ENCODE measurements at regions not wholly inside any gene's neighbourhood (a gene's known extent, or its start where the extent isn't known, plus 50 kb on each side); places are given as distances from the start of the nearest gene placed in this dataset.
"Not testable (repeated sequence)": the region's sequence is repeated elsewhere in the genome, so short reads cannot be mapped to it uniquely, and the experiment has no call there.

DNA sequence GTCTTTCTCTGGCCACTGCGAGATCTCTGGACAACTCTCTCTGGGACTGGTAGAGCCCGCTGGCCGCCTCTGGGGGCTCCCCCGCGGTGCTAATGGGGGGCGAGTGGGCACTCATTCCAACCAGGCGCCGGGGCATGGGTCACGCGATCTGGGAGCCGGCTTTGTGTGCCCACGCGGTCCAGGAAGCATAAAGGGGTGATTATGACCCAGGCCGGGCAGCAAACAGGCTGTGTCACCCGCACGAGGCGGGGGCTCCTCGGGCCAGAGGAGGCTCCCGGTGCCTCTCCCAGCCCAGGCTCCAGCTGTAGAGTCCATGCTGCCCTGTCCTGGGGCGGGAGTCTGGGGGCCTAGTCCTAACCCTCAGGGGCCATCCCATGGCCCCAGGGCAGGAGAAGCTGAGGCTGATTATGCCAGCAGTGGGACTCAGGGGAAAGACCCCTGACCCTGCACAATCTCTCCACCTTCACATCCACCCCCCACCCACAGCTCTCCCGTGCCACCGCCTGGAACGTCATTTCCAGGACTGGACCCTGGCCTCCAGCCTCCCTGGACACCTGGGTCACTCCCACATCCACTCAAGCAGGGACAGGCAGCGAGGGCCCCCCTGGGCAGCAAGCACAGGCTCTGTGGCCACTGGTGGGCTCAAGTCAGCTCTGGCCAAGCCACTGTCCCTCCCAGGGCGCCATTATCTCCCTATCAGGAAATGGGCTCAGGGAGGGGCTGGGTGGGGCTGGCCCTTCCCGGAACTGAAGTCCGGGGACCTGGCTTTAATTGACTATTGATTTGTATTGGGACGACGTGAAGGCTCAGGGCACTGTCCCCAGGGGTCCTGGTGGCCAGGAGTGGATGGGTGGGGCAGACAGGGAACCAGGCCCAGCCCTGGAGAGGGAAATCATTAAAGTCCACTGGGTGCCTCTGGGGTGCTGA, 50.0 kb downstream of the PTPRS start:
- DNase-seq, result no peak
- ATAC-seq, result no peak
- intact Hi-C loops (cut with DNase I), result no loop called here

DNA sequence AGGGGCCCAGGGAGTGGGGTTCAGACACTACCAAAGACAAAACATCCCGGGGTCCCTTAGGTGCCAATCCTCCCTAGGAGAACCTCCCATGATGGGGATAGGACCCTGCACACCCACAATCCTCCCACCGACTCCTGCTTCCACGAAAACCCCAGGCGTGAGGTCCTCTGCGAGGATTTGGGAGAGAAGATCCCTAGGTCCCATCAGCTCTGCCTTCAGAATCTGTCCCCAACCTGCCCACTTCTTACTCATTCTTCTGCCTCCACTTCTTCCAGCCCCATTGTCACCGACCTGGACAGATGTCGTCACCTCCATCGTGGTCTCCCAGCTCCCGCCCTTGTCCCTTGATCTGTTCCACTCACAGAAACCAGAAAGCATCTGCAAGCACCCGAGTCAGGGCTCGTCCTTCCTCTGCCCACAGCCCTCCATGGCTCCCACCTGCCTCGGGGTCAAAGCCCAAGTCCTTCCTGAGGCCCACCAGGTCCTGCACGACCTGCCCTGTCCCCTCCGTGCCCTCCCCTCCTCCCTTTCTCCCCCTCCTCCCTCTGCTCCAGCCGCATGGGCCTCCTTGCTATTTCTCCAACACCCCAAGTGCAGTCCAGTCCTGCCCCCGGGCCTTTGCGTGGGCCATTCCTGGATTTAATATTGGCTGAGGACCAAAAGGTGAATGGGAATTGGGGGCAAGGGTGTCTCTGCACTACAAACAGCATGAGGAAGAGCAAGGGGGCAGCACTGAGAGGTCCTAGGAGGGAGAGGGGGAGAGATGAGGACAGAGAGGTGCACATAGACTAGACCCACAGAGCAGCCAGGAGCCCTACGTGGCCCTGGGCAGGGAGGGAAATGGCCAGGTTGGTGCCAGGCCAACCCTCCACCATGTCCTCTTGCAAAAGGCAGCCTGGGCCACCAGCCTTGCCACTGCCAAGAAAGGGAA, 51.3 kb downstream of the PTPRS start:
- intact Hi-C loops (cut with DNase I), result no loop called here
- ATAC-seq (no peak), DNase-seq (no peak)

DNA sequence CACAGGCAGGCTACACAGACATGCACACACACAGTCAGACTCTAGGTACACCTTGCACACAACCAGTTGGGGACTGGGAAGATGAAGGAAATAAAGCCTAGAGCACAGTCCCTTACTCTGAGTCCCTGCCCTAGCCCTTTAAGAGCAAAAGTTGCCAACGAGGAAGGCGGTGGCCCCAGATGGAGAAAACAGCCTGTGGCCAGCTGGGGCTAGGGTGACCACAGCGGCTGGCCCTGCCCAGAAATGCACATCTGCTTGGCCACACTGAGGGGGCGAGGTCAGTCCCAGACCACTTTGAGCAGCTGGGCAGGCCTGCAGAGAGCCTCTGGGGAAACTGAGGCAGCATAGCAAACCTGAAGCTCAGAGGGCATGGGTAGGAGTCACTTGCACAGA, 52.3 kb downstream of the PTPRS start:
- no peak for DNase-seq
- ATAC-seq, result peak in 1 of 2 donors; percentile 7
- intact Hi-C loops (cut with DNase I), result no loop called here

DNA sequence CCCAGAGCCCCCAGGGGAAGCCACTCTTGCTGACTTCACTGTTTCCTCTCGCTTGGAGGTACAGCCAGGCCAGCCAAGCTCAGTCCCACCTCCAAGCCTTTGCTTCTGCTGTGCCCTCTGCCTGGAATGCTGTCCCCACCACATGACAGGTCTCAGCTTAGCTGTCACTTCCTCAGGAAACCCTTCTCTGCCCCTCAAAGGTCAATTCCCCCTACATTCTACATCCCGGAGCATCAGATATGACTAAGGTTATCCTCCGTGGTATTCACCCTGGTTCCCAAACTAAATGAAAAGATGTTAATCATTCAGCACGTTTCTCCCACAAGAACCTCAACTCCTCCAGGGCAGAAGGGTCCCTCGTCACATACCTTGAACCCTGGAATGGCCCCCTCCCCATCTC, 53.5 kb downstream of the PTPRS start:
- intact Hi-C loops (cut with DNase I), result no loop called here
- DNase-seq (no peak), ATAC-seq (no peak)

DNA sequence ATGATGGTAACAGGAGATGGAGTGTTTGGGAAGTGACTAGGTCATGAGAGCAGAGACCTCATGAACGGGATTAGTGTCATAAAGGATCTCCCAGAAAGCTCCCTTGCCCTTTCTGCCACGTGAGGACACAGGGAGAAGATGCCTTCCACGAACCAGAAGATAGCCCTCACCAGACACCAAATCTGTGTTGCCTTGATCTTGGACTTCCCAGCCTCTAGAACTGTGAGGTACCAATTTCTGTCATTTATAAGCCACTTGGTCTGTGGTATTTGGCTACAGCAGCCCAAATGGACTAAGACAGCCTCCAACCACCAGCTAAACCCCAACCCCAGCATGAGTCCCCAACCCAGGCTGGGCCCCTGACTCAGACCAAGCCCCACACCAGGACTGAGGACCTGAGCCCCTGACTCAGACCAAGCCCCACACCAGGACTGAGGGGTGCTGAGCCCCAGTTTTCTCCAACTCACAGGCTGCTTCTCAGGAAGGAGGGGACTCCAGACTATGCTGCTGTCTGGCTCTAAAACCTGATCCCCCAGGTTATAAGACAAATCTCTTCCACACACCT, 54.1 kb downstream of the PTPRS start:
- no peak for DNase-seq
- intact Hi-C loops (cut with DNase I), result no loop called here
- no peak for ATAC-seq

DNA sequence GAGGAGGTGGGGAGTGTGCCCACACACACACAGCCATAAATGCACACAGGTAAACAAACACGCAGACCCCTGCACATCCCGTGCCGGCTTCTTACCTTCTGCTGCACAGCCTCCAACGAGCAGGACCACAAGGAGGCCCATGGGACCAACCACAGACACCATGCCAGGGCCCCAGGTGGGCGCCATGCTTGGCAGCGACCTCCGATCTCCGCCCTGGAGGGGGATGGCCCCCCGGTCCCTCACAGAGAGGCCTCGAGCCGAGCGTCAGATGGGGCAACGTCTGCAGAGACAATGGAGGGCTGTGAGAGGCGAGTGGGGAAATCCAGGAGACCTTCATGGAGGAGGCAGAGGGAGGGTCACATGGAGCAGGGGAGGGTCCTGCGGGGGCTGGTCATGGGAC, 54.7 kb downstream of the PTPRS start:
- intact Hi-C loops (cut with DNase I), result no loop called here
- DNase-seq (no peak), ATAC-seq (no peak)

DNA sequence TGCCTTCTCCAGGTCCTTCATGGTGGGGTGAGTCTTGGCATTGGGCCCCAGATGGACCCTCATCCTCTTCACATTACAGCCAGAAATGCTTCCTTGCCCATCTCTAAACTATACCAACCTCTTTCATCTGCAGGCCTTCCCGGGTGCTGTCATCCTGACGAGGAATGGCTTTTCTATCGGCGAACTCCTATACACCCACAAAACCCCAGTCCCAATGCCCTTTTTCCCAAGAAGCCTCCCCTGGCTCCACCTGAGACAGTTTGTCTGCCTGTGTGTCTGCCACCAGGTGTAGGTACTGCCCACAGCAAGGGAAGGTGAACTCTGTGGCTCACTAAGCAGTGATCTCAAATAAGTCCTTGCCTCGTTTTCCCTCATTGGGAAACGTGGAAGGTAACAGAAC, 55.3 kb downstream of the PTPRS start:
- intact Hi-C loops (cut with DNase I), result no loop called here
- no peak for DNase-seq
- ATAC-seq, result no peak

DNA sequence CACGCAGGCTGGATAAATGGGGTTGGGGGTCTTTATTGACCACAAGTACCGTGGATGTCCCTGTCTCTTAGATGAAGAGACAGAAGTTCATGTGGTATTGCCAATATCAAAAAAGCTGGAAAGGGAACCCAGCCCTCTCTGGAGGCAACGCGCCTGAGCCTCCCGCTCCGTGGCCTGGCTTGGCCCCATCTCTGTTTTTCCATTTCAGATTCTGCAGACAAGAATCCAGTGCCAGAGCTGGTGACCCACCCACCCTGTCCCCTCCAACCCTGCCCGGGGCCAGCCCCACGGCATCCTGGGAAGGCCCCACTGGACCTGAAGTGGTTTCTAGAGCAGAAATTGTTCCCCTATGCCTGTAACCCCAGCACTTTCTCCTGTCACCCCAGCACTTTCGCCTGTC, 57.7 kb downstream of the PTPRS start:
- DNase-seq (peak; percentile 63), ATAC-seq (peak; percentile 45 to 64)
- intact Hi-C loops (cut with DNase I), result no loop called here

DNA sequence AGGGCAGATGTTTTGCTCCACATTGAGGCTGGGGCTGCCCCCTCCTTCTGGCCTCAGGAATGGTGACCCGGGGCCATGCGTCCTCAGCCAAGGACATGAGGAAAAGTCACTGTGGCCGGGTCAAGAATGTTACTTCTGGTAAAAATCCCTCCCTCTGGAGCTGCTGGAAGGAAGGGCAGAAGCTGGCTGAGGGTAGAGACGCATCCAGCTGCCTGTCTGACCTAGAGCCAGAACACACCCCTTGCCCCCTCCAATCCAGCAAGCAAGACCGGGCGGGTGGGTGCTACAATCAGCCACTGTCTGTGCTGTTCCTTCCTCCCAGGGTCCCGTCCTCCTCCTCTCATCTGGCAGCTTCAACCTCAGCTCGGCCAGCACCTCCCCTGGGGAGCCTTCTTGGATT, 59.0 kb downstream of the PTPRS start:
- ATAC-seq (peak; percentile 92 to 93), DNase-seq (peak; percentile 77)
- intact Hi-C loops (cut with DNase I), result no loop called here

DNA sequence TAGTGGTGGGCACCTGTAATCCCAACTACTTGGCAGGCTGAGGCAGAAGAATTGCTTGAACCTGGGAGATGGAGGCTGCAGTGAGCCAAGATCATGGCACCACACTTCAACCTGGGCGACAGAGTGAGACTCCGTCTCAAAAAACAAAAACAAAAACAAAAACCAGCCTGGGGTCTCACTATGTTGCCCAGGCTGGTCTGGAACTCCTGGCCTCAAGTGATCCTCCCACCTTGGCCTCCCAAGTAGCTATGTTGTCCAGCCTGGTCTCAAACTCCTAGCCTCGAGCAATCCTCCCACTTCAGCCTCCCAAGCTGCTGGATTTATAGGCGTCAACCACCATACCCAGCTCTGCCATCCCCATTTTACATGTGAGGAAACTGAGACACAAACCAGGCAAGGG, 64.9 kb downstream of the PTPRS start:
- DNase-seq; ATAC-seq; intact Hi-C loops (cut with DNase I): not testable (repeated sequence)

DNA sequence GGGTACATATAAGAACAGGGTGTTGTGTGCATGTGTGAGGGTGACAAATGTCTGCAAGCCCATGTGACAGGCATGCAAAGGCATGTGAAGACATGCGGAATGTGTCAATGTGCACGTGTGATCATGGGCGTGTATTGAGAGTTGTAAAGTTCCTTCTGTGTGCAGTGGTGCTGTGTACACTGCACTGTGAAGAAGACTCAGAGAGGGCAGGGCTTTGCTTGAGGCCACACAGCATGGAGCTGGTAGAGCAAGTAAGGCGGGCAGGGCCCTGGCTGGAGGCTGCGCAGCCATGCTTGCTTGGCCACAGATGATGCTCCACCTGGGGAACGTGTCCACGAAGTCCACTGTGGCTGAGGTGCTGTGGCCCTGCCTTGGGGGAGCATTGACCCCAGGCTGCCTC, 66.8 kb downstream of the PTPRS start:
- intact Hi-C loops (cut with DNase I), result no loop called here
- ATAC-seq, result no peak
- DNase-seq, result no peak

DNA sequence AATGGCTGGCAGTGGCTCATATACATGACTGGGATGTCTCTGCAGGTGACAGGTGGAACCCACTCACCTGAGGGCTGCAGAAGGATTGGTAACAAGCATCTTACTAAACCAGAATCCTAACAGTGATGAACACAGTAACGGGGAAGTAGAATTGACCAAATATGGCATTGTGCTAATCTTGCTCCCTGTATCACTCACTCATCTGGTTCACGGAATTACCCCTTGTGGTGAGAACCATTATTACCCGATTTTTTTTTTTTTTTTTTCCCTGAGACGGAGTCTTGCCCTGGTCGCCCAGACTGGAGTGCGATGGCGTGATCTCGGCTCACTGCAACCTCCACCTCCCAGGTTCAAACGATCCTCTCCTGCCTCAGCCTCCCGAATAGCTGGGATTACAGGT, 69.5 kb downstream of the PTPRS start:
- intact Hi-C loops (cut with DNase I), result no loop called here
- DNase-seq, result no peak
- ATAC-seq, result no peak

DNA sequence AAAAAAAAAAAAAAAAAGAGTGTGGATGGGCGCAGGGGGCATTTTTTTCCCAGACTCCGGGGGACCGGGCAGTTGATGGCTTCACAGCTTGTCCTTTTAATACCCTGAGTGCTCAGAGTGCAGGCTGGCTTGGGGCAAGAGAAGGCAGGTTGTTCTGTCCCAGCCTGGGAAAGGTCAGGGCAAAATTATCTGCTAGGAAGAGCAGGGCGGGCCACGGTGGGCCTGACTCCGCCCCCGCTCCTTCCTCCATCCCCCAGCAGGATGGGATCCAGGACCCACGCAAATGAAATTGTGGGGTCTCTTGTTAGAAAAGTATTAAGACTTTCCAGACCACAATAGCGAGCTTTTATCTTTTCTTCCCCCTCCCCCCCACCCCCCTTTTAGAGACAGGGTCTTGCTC, 70.7 kb downstream of the PTPRS start:
- intact Hi-C loops (cut with DNase I), result no loop called here
- no peak for ATAC-seq
- DNase-seq, result no peak

DNA sequence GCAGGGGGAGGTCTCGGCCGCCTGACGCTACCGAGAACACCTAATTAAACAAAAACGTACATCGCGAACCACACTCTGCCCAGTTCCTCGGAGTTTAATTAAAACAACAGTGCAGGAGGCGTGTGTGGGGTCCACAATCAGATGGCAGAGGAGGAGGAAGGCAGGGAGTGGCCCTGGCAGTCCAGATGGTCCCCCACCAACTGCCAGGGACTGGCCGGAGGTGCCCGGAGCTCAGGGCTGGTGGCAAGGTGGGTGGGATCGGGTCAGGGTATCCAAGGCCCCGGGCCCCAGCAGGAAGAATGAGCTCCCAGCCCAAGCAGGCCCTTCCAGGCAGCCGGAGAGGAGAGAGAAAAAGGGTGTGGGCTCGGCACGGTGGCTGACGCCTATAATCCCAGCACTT, 71.3 kb downstream of the PTPRS start:
- ATAC-seq, result no peak
- intact Hi-C loops (cut with DNase I), result no loop called here
- DNase-seq, result no peak

DNA sequence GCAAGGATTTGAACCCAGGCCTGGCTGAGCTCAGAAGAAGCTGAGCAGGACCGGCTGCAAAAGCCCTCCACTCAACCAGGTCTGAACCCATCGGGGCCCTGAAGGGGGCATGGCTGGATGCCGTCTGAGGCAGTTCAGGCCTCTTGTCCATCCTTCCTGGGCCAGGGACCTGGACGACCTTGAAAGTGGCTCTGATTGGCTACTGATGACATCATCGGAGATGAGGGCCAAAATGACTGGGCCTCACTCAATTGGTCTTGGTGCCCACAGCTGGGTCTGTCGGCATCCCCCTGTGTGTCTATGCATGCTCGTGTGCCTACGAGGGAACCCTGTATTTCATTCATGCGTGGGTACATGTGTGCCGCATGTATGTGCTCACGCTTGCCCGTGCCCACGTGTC, 71.8 kb downstream of the PTPRS start:
- DNase-seq (no peak), ATAC-seq (no peak)
- intact Hi-C loops (cut with DNase I), result no loop called here

DNA sequence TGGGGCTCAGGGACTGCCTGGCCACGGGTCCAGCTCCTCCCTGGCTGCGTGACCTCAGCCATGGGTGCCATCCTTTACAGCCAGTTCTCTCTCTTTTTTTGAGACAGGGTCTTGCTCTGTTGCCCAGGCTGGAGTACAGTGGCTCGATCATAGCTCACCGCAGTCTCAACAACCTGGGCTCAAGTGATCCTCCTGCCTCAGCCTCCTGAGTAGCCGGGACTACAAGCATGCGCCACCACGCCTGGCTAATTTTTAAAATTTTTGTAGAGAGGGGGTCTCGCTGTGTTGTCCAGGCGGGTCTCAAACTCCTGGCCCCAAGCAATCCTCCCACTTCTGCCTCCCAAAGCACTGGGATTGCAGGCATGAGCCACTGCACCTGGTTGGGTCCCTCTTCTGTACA, 75.4 kb downstream of the PTPRS start:
- DNase-seq (no peak), ATAC-seq (no peak)
- intact Hi-C loops (cut with DNase I), result no loop called here

DNA sequence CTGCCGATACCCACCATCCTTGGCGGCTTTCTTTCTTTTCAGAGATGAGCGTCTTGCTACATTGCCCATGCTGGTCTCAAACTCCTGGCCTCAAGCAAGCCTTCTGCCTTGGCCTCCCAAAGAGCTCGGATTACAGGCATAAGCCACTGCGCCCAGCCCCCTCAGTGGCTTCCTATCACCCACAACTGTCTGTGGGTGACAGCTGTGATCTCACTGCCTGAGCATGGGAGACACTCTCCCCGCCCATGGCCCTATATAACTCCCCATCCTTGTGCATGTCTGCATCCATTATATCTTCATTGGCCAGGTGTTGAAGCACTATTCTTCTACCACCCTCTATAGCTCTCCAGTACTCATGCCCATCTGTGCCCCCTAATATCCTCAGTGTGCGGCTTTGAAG, 76.2 kb downstream of the PTPRS start:
- no peak for ATAC-seq
- intact Hi-C loops (cut with DNase I), result no loop called here
- DNase-seq, result no peak

DNA sequence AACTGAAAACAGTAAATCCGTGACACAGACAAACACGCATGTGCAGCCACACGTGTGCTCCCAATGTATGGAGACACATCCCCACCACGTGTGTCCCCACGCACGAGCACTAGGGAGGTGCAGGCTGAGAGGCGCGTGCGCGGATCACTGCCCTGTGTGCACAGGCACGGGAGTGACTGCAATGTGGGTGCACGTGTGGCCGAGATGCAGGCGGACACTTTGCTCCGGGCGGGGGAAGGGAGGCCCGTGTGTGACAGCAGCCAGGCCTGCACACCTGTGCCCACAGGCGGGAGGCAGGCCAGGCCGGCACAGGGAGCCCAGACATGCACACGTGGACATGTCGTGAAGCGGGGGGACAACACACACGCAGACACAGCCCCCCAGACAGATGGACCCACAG, 77.0 kb downstream of the PTPRS start:
- DNase-seq (no peak), ATAC-seq (no peak)
- intact Hi-C loops (cut with DNase I), result no loop called here

DNA sequence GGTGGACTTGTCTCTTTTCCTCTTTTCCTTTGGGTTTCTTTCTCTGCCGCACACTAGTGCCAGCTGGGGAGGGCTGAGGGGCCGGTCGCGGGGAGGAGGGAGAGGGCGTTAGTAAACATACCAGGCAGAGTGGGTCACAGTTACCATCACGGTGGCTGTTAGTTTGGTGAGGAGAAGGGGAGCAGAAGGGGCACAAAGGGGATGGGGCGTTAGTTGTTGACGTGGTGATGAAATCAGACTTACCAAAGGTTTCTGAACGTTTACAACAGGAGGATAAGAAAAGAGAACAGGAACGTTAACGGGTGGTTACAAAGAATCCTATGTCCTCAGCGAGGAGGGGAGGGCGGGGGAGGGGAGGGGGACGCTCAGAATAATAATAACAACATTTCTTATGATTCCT, 77.9 kb downstream of the PTPRS start:
- no peak for ATAC-seq
- intact Hi-C loops (cut with DNase I), result no loop called here
- DNase-seq, result no peak

Measured in left cardiac atrium (tissue), 4 donors.